Activated naive CD8-positive, alpha-beta T cell treated with anti-CD3 and anti-CD28 coated beads, Interleukin-2, amount 10 ng/mL, durations not matched to agents 7 days and 5 days (primary cell): ENCODE measurements at regions not wholly inside any gene's neighbourhood (a gene's known extent, or its start where the extent isn't known, plus 50 kb on each side); places are given as distances from the start of the nearest gene placed in this dataset.
"Not testable (repeated sequence)": the region's sequence is repeated elsewhere in the genome, so short reads cannot be mapped to it uniquely, and the experiment has no call there.

Source experiments
- ATAC-seq: fragments of 150-1000 bp; cut with Tn5 transposase; one replicate; pipeline ENCODE4 v1.10.0; 2021; ENCODE audit warnings: low read depth, moderate library complexity
- POLR2A ChIA-PET: fragments of 350-600 bp; sonication (Branson Sonifier 250); formaldehyde crosslinking; loops from one replicate; lab custom pipeline; 2021; ENCODE audit warnings: antibody characterized with exemption; lab: Charles Lee
- DNase-seq: peaks from one replicate; pipeline ENCODE4 v3.0.0; 2021
- H3K27ac Mint-ChIP-seq: one replicate; pipeline ENCODE4 v1.8.0; 2022; ENCODE audit warnings: mild to moderate bottlenecking, mixed read lengths
- H3K27me3 Mint-ChIP-seq: one replicate; pipeline ENCODE4 v1.8.0; 2022; ENCODE audit warnings: mild to moderate bottlenecking, moderate library complexity, mixed read lengths
- H3K36me3 Mint-ChIP-seq: one replicate; pipeline ENCODE4 v1.8.0; 2021; ENCODE audit warnings: mild to moderate bottlenecking, mixed read lengths
- H3K4me1 Mint-ChIP-seq: one replicate; pipeline ENCODE4 v1.8.0; 2021; ENCODE audit warnings: mixed read lengths
- H3K4me3 Mint-ChIP-seq: one replicate; pipeline ENCODE4 v1.8.0; 2022; ENCODE audit warnings: mild to moderate bottlenecking, moderate library complexity, mixed read lengths
- H3K9me3 Mint-ChIP-seq: one replicate; pipeline ENCODE4 v1.8.0; 2021; ENCODE audit warnings: mixed read lengths

- no peaks in the 10 kb centered on the region for H3K9me3 Mint-ChIP-seq
- no peak overlapping the region for H3K27ac Mint-ChIP-seq
- H3K4me1 Mint-ChIP-seq, result no peaks in the 10 kb centered on the region
- no peak overlapping the region for H3K4me3 Mint-ChIP-seq
- DNase-seq, result no peak
- POLR2A ChIA-PET, result no interaction called here
- H3K36me3 Mint-ChIP-seq, result no peaks in the 10 kb centered on the region
- no peaks in the 10 kb centered on the region for H3K27me3 Mint-ChIP-seq
- ATAC-seq, result no peak
Observed at GRCh38 chr19:28586474-28586873, 626.5 kb downstream of the UQCRFS1 start.

- H3K4me1 Mint-ChIP-seq, result no peaks in the 10 kb centered on the region
- no peaks in the 10 kb centered on the region for H3K27me3 Mint-ChIP-seq
- no peaks in the 10 kb centered on the region for H3K9me3 Mint-ChIP-seq
- no peak overlapping the region for H3K4me3 Mint-ChIP-seq
- no peak for DNase-seq
- no peak overlapping the region for H3K27ac Mint-ChIP-seq
- no peaks in the 10 kb centered on the region for H3K36me3 Mint-ChIP-seq
- ATAC-seq, result no peak
- POLR2A ChIA-PET, result no interaction called here
Observed at GRCh38 chr19:28585796-28586195, 627.2 kb downstream of the UQCRFS1 start.

- no peaks in the 10 kb centered on the region for H3K36me3 Mint-ChIP-seq
- H3K27ac Mint-ChIP-seq, result no peak overlapping the region
- no peaks in the 10 kb centered on the region for H3K27me3 Mint-ChIP-seq
- no peaks in the 10 kb centered on the region for H3K4me1 Mint-ChIP-seq
- H3K9me3 Mint-ChIP-seq, result no peaks in the 10 kb centered on the region
- DNase-seq, result no peak
- no peak overlapping the region for H3K4me3 Mint-ChIP-seq
- POLR2A ChIA-PET, result no interaction called here
- no peak for ATAC-seq
Observed at GRCh38 chr19:28583713-28584112, 629.2 kb downstream of the UQCRFS1 start.

GRCh38 chr19:28583242-28583641 is 629.7 kb downstream of the UQCRFS1 start:
- Mint-ChIP-seq H3K9me3 (no peaks in the 10 kb centered on the region), H3K27ac (no peak overlapping the region), H3K4me3 (no peak overlapping the region), H3K36me3 (no peaks in the 10 kb centered on the region), H3K27me3 (no peaks in the 10 kb centered on the region), H3K4me1 (no peaks in the 10 kb centered on the region)
- DNase-seq (no peak), ATAC-seq (no peak)
- POLR2A ChIA-PET, result no interaction called here

- POLR2A ChIA-PET, result no interaction called here
- H3K27me3 Mint-ChIP-seq, result no peaks in the 10 kb centered on the region
- H3K4me1 Mint-ChIP-seq, result no peaks in the 10 kb centered on the region
- ATAC-seq (no peak), DNase-seq (no peak)
- no peak overlapping the region for H3K4me3 Mint-ChIP-seq
- no peaks in the 10 kb centered on the region for H3K36me3 Mint-ChIP-seq
- H3K9me3 Mint-ChIP-seq, result no peaks in the 10 kb centered on the region
- no peak overlapping the region for H3K27ac Mint-ChIP-seq
Observed at GRCh38 chr19:28582796-28583195, 630.2 kb downstream of the UQCRFS1 start.

- no peak overlapping the region for H3K27ac Mint-ChIP-seq
- no peak for ATAC-seq
- POLR2A ChIA-PET, result no interaction called here
- H3K4me1 Mint-ChIP-seq, result no peaks in the 10 kb centered on the region
- no peaks in the 10 kb centered on the region for H3K27me3 Mint-ChIP-seq
- H3K9me3 Mint-ChIP-seq, result no peaks in the 10 kb centered on the region
- H3K36me3 Mint-ChIP-seq, result no peaks in the 10 kb centered on the region
- no peak for DNase-seq
- no peak overlapping the region for H3K4me3 Mint-ChIP-seq
Observed at GRCh38 chr19:28582344-28582743, 630.6 kb downstream of the UQCRFS1 start.

- POLR2A ChIA-PET, result no interaction called here
- no peaks in the 10 kb centered on the region for H3K27me3 Mint-ChIP-seq
Observed at GRCh38 chr19:28581468-28581770, 631.5 kb downstream of the UQCRFS1 start.

GRCh38 chr19:28578786-28579505 is 634.0 kb downstream of the UQCRFS1 start:
- H3K4me1 Mint-ChIP-seq, result no peaks in the 10 kb centered on the region

More at GRCh38 chr19:28581468-28581770, 631.5 kb downstream of the UQCRFS1 start:
- H3K27ac Mint-ChIP-seq, result no peak overlapping the region
- H3K9me3 Mint-ChIP-seq, result no peaks in the 10 kb centered on the region
- ATAC-seq, result no peak
- no peaks in the 10 kb centered on the region for H3K36me3 Mint-ChIP-seq
- H3K4me3 Mint-ChIP-seq, result no peak overlapping the region
- no peak for DNase-seq
- no peaks in the 10 kb centered on the region for H3K4me1 Mint-ChIP-seq

GRCh38 chr19:28578208-28578607 is 634.7 kb downstream of the UQCRFS1 start:
- Mint-ChIP-seq H3K36me3 (no peaks in the 10 kb centered on the region), H3K27ac (no peak overlapping the region), H3K4me3 (no peak overlapping the region), H3K4me1 (no peaks in the 10 kb centered on the region), H3K9me3 (no peaks in the 10 kb centered on the region), H3K27me3 (no peaks in the 10 kb centered on the region)
- POLR2A ChIA-PET, result no interaction called here
- DNase-seq (no peak), ATAC-seq (no peak)

More at GRCh38 chr19:28578786-28579505, 634.0 kb downstream of the UQCRFS1 start:
- H3K27me3 Mint-ChIP-seq, result no peaks in the 10 kb centered on the region
- no peaks in the 10 kb centered on the region for H3K9me3 Mint-ChIP-seq
- no peaks in the 10 kb centered on the region for H3K36me3 Mint-ChIP-seq
- POLR2A ChIA-PET, result no interaction called here
- no peak for DNase-seq
- H3K27ac Mint-ChIP-seq, result no peak overlapping the region
- no peak for ATAC-seq
- no peak overlapping the region for H3K4me3 Mint-ChIP-seq

GRCh38 chr19:28577666-28578065 is 635.3 kb downstream of the UQCRFS1 start:
- Mint-ChIP-seq H3K9me3 (no peaks in the 10 kb centered on the region), H3K27ac (no peak overlapping the region), H3K4me1 (no peaks in the 10 kb centered on the region), H3K27me3 (no peaks in the 10 kb centered on the region), H3K36me3 (no peaks in the 10 kb centered on the region), H3K4me3 (no peak overlapping the region)
- ATAC-seq (no peak), DNase-seq (no peak)
- POLR2A ChIA-PET, result no interaction called here

- ATAC-seq, result no peak
- Mint-ChIP-seq H3K27ac (no peak overlapping the region), H3K27me3 (no peaks in the 10 kb centered on the region), H3K4me3 (no peak overlapping the region), H3K4me1 (no peaks in the 10 kb centered on the region), H3K9me3 (no peaks in the 10 kb centered on the region), H3K36me3 (no peaks in the 10 kb centered on the region)
- POLR2A ChIA-PET, result no interaction called here
- DNase-seq, result no peak
Observed at GRCh38 chr19:28577233-28577632, 635.7 kb downstream of the UQCRFS1 start.

- H3K4me1 Mint-ChIP-seq, result no peaks in the 10 kb centered on the region
- H3K27me3 Mint-ChIP-seq, result no peaks in the 10 kb centered on the region
- H3K4me3 Mint-ChIP-seq, result no peak overlapping the region
- H3K27ac Mint-ChIP-seq, result no peak overlapping the region
- DNase-seq (no peak), ATAC-seq (no peak)
- POLR2A ChIA-PET, result no interaction called here
- no peaks in the 10 kb centered on the region for H3K9me3 Mint-ChIP-seq
- H3K36me3 Mint-ChIP-seq, result no peaks in the 10 kb centered on the region
Observed at GRCh38 chr19:28575816-28576215, 637.1 kb downstream of the UQCRFS1 start.

GRCh38 chr19:28575312-28575711 is 637.6 kb downstream of the UQCRFS1 start:
- POLR2A ChIA-PET, H3K4me3 Mint-ChIP-seq, H3K4me1 Mint-ChIP-seq, DNase-seq, H3K9me3 Mint-ChIP-seq, H3K27ac Mint-ChIP-seq, ATAC-seq, H3K36me3 Mint-ChIP-seq, H3K27me3 Mint-ChIP-seq: not testable (repeated sequence)

GRCh38 chr19:28574212-28574611 is 638.7 kb downstream of the UQCRFS1 start:
- ATAC-seq (no peak), DNase-seq (no peak)
- Mint-ChIP-seq H3K9me3 (no peaks in the 10 kb centered on the region), H3K27me3 (no peaks in the 10 kb centered on the region), H3K4me1 (no peaks in the 10 kb centered on the region), H3K4me3 (no peak overlapping the region), H3K27ac (no peak overlapping the region), H3K36me3 (no peaks in the 10 kb centered on the region)
- POLR2A ChIA-PET, result no interaction called here
